ENCODE measurements at regions not wholly inside any gene's neighbourhood (a gene's known extent, or its start where the extent isn't known, plus 50 kb on each side); places are given as distances from the start of the nearest gene placed in this dataset.

- no peak overlapping the region for H4K5ac ChIP-seq (ENCODE audit: insufficient read length, low read depth, low read length)
- no peak for DNase-seq
- H3K27ac Mint-ChIP-seq, result no peak overlapping the region
Observed at GRCh38 chr3:160130950-160131349, 94.3 kb upstream of the C3orf80 start.

More at GRCh38 chr3:160130950-160131349, 94.3 kb upstream of the C3orf80 start:
- Histone ChIP-seq H3K23me2 (ENCODE audit: insufficient read length, low read depth, low read length, poor library complexity, severe bottlenecking) (no peaks in the 10 kb centered on the region), H3K27ac (ENCODE audit: insufficient read length, low read depth, low read length) (no peak overlapping the region), H2BK12ac (ENCODE audit: insufficient read length, low read depth, low read length) (no peak overlapping the region), H3K9me3 (ENCODE audit: control insufficient read depth, low read depth, low read length) (no peaks in the 10 kb centered on the region), H3K4me2 (ENCODE audit: insufficient read depth, insufficient read length, low read length) (no peak overlapping the region), H2BK20ac (ENCODE audit: low read depth, low read length, poor library complexity, severe bottlenecking) (no peak overlapping the region), H2BK5ac (ENCODE audit: insufficient read length, low read length) (no peak overlapping the region), H2AFZ (ENCODE audit: low read length) (no peak overlapping the region), H3K23ac (ENCODE audit: insufficient read length, low read depth, low read length) (no peak overlapping the region), H3K27me3 (ENCODE audit: insufficient read depth, low read length) (no peaks in the 10 kb centered on the region; the same call in 1 of the 2 replicates), H3K56ac (ENCODE audit: insufficient read length, low read depth, low read length) (no peak overlapping the region), H3K14ac (ENCODE audit: insufficient read depth, low read length) (no peak overlapping the region), H4K91ac (ENCODE audit: insufficient read length, low read depth, low read length) (no peak overlapping the region), H3K79me1 (ENCODE audit: insufficient read depth, low read depth, low read length, poor library complexity, severe bottlenecking) (no peaks in the 10 kb centered on the region), H2AK5ac (ENCODE audit: insufficient read length, low read length) (no peak overlapping the region), H4K20me1 (ENCODE audit: control insufficient read depth, insufficient read depth, insufficient read length) (no peaks in the 10 kb centered on the region), H3K18ac (ENCODE audit: insufficient read length, low read depth, low read length) (no peak overlapping the region), H2BK15ac (ENCODE audit: low read depth, low read length) (no peak overlapping the region), H4K8ac (replicated peaks; ENCODE audit: insufficient read length, low read depth, low read length) (no peak overlapping the region), H3K4ac (ENCODE audit: low read depth, low read length) (no peak overlapping the region), H2BK120ac (ENCODE audit: low read depth, low read length, poor library complexity, severe bottlenecking) (no peak overlapping the region), H3K79me2 (ENCODE audit: insufficient read depth, low read length) (no peaks in the 10 kb centered on the region), H3K9ac (ENCODE audit: extremely low read depth, insufficient read length, low read length) (no peak overlapping the region), H3K4me1 (ENCODE audit: insufficient read depth, low read length) (no peaks in the 10 kb centered on the region), H3T11ph (ENCODE audit: low read length) (no peak overlapping the region)
- Mint-ChIP-seq H3K36me3 (ENCODE audit: insufficient read depth in 1 of 3, low read depth in 3 of 3) (no peaks in the 10 kb centered on the region), H3K4me1 (peaks cover 7% of the 10 kb centered on the region in 2 experiments), H3K4me3 (no peak overlapping the region), H3K27me3 (ENCODE audit: low read depth) (no peaks in the 10 kb centered on the region), H3K9me3 (no peaks in the 10 kb centered on the region; a peak in 1 of 5 replicates)
- TF ChIP-seq, protein P1, sequence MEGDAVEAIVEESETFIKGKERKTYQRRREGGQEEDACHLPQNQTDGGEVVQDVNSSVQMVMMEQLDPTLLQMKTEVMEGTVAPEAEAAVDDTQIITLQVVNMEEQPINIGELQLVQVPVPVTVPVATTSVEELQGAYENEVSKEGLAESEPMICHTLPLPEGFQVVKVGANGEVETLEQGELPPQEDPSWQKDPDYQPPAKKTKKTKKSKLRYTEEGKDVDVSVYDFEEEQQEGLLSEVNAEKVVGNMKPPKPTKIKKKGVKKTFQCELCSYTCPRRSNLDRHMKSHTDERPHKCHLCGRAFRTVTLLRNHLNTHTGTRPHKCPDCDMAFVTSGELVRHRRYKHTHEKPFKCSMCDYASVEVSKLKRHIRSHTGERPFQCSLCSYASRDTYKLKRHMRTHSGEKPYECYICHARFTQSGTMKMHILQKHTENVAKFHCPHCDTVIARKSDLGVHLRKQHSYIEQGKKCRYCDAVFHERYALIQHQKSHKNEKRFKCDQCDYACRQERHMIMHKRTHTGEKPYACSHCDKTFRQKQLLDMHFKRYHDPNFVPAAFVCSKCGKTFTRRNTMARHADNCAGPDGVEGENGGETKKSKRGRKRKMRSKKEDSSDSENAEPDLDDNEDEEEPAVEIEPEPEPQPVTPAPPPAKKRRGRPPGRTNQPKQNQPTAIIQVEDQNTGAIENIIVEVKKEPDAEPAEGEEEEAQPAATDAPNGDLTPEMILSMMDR (conservative IDR thresholded peaks at IDR 0.05), result no peak
- no CpG with 5 or more reads among the region's 2 CpGs for WGBS (ENCODE audit: extremely low coverage, insufficient read length, low lambda C conversion rate)
